ENCODE measurements at regions not wholly inside any gene's neighbourhood (a gene's known extent, or its start where the extent isn't known, plus 50 kb on each side); places are given as distances from the start of the nearest gene placed in this dataset.
"Not testable (repeated sequence)": the region's sequence is repeated elsewhere in the genome, so short reads cannot be mapped to it uniquely, and the experiment has no call there.

DNA sequence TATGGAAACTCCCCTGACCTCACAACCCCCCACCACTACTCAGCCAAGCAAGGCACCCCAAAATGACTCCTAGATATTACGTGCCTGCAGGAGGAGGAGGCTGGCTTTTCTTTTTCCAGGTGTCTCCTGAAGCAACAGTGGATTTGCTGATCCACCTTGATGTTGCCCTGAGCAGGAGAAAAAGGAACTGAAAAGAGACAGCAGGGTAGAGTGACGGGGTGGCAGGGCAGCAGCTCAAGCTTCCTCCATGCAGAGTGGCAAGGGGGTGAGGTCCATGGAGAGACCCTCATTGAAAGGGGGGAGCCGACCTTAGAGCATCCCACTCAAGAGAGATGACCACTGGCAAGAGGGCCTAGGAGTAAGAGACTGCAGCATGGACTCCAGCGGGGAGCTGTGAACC is 112.0 kb upstream of the SIRPA start:
- DNase-seq: no peak

DNA sequence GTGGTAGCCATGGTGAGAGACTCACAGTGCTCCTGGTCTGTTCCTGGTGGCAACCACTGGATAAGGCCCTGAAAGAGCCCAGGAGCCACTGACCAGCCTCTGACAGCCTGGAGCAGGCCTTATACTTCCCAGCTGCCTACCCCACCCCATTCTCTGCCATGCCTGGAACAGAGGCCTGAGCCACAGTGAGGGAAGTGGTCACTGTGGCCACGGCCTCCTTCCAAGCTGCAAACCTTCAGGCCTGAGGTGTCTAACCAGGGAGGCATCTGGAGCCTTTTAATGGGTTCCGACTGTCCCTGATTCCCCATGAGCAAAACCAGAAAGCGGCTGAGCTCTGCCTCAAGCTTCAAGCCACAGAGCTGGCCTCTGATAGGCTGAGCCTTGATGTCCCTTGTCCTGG is 113.0 kb upstream of the SIRPA start:
- no peak for DNase-seq

DNA sequence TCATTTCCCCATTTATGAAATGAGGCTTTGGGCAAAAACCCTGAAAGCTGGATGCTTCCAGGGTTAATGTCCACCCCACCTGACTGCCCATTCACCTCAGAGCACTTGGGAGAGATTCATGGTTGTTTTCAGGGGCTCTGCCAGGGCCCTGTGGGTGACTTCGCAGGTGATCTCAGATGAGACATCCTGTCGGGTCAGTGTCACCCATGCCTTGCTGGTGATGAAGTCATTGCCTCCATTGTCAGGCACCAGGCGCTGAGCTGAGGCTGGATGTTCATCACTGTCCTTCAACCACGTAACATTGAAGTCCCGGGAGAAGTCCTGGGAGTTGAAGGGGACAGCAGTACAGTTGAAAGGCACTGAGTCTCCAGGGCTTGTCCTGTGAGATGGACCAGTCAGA is 115.6 kb upstream of the SIRPA start:
- no peak for DNase-seq

DNA sequence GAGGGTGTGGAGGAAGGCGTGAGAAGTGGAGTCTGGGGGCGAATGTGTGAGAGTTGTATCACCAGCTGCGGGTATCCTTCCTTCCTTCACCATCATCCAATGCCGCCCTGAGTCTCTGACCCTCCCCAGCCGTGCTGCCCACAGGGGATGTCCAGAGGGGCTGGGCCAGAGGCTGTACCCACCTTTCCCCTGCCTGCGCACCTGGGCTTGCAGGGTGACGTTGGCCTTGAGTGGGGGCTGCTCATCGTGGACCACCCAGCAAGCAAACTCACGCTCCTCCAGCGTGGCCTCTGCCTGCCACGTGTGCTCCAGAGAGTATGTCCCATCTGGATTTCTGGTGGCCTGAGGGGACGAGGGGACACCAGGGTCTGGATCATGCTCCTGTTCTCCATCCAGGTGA is 116.9 kb upstream of the SIRPA start:
- no peak for DNase-seq

DNA sequence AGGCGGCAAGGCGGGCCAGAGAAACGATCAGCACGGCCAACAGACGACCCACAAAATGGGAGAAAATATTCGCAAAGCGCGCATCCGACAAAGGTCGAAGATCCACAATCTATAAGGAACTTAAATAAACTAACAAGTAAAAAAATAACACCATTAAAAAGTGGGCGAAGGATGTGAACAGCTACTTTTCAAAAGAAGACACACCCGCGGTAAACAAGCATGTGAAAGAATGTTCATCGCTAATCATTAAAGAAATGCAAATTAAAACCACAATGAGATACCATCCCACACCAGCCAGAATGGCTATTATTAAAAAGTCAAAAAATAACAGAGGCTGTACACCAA is 117.8 kb upstream of the SIRPA start:
- DNase-seq: no peak

DNA sequence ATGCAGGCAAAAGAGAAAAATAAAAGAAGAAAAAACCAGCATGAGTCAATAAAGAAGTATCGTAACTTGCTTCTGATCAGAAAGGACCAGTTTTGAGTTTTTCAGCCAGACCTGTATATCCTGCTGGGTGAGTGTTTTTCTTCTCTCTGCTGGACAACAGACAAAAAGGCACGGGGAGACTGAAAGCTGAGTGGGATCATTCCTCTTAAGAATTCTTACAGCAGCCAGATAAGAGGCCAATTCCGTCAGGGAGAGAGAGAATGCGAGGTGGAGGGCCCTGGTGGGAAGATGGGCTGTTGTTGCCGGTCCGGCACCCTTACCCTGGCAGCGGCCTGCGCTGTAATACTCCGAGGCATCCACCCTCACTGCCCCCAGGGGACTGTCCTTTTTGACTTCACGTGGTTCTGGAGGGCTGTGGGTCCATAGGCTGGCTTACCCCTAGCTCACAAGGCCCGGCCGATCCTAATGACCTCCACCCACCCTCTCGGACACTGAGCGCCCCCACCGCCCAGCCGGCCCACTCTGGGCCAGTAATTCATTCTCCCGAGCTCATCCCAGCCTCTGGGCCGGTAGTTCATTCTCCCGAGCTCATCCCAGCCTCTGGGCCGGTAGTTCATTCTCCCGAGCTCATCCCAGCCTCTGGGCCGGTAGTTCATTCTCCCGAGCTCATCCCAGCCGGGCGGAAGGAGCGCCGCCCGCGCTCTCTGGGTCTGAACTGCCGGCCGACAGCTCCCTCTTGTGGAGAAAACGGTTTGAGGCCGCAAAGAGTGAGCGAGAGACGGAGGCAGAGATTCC is 118.3 kb upstream of the SIRPA start:
- peak; percentile 91 for DNase-seq

DNA sequence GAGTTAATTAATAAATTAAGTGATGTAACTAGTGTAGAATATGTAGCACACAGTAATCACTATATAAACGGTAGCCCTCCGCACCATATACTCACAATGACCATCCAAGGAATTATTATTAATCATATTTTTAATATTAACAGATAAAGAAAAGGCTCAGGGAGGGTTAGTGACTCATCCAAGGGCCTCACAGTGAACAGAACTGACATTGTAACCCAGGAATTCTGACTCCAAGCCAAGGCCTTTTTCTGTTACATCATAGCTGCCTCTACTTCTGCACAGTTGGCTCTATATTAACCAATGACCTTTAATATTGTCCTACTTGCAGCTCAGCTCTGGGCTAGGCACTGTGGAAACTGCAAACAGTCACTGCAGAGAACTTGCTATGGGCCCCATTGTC is 117.5 kb upstream of the SIRPG start:
- DNase-seq: peak; percentile 37

DNA sequence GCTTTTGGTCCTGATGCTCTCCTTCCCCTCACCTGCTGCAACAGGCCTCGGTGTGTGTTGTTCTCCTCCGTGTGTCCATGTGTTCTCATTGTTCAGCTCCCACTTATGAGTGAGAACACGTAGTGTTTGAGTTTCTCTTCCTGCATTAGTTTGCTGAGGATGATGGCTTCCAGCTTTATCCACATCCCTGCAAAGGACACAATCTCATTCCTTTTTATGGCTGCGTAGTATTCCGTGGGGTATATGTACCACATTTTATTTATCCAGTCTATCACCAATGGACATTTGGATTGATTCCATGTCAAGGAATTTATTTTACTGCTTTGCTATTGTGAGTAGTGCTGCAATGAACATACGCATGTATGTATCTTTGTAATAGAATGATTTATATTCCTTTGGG is 116.9 kb upstream of the SIRPG start:
- no peak for DNase-seq

DNA sequence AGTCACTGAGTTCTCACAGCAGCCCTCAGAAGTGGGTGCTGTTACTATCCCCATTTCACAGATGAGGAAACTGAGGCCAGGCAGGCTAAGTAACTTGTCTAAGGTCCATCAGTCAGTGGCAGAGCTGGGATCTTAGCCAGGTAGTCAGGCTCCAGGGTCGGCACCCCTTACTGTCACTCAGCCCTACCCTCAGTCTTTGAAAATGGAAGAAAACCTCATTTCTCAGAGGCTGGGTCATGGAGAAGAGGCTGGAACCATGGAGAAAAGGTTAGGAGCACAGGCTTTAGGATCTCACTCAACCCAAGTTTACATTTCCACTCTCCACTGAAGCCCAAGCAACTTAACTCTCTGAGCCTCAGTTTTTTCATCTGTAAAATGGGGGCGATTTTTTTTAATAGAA is 116.2 kb upstream of the SIRPG start:
- DNase-seq: no peak

DNA sequence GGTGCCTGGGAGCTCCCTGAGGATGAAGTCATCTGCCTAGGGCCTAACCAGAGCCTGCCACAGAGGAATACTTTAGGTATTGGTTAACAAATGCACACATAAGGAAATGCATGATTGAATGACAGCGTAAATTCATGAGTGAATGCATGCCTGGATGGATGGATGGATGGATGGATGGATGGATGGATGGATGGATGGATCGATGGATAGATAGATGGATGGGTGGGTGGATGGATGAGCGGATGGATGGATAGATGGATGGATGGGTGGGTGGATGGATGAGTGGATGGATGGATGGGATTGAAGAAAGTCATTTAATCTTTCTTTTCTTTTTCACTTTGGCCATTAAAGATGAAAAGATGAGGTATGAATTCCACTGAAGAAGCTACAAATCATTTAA is 111.9 kb upstream of the SIRPG start:
- no peak for DNase-seq

DNA sequence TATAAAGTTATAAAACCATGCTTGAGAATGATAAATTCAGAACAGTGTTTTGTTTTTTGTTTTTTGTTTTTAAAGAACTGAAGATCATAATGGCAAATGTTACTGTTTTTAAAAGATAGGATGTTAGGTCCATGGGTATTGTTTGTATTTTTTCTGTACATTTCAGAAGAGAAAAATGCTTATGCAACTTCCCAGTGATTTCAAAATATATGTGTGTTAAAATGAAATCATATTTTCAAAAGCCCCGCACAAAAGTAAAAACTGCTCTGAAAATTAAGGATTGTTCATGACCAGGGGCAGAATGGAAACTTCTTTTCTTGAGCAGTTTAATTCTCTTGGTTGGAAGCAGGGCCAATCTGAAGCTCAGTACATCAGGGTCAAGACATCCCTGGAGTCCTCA is 109.2 kb upstream of the SIRPG start:
- DNase-seq: no peak

DNA sequence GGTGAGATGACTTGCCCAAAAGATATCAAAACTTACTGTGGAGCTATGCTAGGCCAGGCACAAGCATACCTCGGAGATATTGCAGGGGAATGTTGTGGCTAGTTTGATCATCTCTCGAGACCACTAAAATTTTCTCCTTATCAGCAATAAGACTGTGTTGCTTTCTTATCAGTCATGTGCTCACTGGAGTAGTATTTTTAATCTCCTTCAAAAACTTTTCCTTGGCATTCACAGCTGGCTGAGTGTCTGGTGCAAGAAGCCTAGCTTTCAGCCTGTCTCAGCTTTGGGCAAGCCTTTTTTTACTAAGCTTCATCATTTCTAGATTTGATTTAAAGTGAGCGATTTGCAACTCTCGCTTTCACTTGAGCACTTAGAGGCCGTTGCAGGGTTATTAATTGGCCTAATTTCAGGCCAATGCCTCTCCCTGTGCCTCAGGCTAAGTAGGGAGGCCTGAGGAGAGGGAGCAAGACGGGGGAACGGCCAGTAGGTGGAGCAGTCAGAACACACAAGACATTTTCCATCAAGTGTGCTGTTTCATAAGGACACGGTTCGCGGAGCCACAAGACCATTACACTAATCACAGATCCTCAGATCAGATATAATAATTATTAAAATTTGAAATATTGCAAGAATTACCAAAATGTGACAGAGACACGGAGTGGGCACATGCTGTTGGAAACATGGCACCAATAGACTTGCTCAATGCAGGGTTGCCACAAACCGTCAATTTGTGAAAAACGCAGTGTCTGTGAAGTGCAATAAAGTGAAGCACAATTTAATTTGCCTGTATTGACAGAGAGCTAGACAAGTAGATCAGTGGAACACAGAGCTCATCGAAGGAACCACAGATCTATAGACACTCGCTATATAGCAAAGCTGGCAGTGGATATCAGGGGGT is 106.8 kb upstream of the SIRPG start:
- peak; percentile 67 for DNase-seq

DNA sequence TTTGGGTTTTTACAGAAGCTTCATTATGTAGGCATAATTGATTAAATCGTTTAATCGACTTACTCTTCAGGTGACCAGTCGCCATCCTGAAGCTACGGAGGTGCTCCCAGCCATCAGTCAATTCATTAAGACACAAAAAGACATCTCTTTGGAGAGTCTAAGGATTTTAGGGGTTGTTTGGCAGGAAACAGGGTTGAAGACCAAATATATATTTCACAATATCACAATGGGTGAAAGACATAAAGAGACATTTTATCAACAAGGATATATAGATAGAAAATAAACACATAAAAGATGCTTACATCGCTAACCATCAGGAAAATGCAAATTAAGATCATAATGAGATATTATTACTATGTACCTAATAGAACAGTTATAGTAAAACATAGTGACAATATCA is 104.0 kb upstream of the SIRPG start:
- no peak for DNase-seq

DNA sequence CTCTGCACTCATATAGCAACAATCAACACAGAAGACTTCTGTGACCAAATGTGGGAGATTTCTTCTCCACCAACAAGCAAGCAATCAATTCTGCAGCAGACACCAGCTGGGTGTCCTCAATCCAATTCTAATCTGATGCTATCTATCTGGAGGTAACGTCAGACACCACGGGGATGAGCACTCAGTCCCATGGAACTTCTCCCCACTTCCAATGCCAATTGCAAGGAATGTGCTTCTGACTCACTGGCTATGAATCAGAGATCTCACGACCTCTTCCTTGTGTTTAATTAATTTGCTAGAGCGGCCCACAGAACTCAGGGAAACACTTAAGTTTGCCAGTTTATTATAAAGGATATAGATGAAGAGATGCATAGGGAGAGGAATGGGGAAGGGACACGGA is 103.5 kb upstream of the SIRPG start:
- DNase-seq: peak; percentile 86

DNA sequence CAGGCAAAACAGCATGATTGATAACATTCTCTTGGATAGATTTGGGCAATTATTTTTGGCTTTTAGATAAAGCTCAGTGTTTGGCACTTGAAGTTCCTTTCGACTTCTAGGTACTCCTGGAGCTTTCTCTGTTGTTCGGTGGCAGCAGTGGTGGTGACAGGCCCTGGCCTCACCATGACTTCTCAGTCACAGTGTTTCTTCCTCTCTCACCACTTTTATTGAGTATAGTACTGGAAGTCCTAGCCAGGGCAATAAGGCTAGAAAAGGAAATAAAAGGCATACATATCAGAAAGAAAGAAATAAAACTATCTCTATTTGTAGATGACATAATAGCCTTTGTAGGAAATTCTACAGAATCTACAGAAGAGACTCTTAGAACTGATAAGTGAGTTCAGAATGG is 101.2 kb upstream of the SIRPG start:
- DNase-seq: no peak

DNA sequence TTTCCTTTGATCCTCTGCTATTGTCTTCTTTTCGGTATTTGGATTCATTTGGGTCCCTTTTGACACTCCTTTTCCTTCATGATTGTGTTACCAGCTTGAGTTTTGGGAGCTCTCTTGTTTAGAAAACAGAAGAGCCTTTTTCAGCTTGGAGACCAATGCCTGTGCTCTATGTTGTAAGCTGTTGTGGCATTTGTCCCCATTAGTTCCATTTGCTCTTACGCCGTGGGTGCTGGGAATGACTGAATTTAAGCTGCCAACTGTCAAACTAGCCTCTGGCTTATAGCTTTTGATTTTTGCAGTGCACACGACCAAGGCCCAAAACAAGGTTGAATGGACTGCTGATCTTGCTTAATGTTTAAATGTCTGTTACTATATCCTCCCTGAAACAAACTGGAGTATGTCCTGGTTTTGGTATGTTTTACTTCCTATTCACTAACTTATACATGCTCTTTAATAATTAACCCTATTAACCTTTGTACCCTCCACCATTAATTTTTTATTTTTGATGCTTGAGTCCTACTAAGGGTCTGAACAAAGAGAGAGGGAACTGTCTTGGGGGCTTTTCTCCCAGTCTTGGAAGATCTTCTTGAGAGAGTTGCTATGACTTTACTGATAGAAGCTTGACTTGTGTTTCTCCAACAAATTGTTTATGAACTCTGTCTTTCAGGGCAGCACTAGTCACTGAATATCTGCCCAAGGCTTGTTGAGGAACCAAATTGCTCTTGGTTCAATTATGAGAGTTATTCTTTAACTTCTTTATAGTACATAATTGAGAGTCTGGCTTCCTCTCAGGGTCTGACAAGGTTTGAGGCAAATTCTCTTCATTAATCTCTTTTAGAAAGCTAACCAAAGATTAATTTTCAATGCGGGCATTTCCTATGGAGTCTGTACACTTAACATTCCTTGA is 100.3 kb upstream of the SIRPG start:
- DNase-seq: no peak

DNA sequence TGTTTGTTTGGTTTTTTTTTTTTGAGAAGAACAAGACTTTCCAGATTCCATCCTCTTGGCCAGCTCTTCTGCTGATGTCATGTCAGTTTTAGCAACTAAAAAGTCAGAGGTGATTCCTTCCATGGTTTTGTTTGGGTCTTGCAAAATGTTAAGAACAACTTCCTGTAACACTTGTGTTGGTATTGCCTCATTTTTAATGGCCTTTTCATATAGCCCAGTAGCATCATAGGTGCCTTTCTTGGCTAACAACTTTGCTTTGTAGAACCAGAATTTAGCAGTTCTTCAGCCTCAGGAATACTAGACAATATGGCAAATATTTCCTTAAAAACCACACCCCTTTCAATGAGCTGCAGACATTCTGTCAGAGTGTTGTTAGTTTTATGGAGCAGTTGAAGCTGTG is 99.5 kb upstream of the SIRPG start:
- DNase-seq: no peak

DNA sequence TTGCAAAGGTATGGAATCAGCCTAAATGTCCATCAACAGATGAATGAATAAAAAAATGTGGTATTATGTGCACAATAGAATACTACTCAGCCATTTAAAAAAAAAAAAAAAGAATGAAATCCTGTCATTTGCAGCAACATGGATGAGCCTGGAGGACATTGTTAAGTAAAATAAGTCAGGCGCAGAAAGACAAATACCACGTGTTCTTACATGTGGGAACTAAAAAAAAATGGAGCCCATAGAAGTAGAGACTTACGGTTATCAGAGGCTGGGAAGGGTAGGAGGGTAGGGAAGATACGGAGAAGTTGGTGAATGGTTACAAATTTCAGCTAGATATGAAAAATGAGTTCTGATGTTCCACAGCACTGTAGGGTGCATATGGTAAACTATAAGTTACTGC is 97.2 kb upstream of the SIRPG start:
- no peak for DNase-seq

DNA sequence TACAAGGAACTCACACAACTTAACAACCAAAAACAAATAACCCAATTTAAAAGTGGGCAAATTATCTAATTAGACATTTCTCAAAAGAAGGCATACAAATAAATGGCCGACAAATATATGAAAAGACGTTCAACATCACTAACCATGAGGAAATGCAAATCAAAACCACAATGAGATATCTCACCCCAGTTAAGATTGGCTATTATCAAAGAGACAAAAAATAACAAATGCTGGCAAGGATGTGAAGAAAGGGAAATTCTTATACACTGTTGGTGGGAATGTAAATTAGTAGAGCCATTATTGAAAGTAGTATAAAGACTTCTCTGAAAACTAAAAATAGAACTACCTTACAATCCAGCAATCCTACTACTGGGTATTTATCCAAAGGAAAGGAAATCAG is 96.7 kb upstream of the SIRPG start:
- DNase-seq: no peak

DNA sequence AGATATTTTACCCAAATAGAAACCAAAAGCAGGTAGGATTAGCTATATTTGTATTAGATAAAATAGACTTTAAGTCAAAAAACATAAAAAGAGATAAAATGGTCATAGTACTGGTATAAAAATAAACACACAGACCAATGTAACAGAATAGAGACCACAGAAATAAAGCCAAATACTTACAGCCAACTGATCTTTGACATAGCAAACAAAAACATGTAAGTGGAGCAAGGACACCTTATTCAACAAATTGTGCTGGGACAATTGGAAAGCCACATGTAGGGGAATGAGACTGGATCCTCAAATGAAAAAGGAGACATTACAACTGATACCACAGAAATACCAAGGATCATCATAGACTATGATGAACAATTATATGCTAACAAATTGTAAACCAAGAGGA is 94.5 kb upstream of the SIRPG start:
- DNase-seq: no peak

DNA sequence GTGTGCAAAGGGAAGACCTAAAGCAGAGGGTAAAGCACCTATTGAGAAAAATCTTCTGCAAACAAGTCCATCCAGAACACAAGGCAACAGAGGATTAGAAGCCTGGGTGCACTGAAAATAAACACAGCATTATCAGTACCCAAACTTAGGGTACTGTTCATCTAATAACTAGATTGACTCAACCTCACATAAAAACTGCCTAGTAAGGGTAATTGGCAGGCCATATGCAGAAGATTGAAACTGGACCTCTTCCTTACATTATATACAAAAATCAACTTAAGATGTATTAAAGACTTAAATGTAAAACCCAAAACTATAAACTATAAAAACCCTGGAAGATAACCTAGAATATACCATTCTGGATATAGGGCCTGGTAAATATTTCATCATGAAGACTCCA is 91.2 kb upstream of the SIRPG start:
- DNase-seq: no peak

DNA sequence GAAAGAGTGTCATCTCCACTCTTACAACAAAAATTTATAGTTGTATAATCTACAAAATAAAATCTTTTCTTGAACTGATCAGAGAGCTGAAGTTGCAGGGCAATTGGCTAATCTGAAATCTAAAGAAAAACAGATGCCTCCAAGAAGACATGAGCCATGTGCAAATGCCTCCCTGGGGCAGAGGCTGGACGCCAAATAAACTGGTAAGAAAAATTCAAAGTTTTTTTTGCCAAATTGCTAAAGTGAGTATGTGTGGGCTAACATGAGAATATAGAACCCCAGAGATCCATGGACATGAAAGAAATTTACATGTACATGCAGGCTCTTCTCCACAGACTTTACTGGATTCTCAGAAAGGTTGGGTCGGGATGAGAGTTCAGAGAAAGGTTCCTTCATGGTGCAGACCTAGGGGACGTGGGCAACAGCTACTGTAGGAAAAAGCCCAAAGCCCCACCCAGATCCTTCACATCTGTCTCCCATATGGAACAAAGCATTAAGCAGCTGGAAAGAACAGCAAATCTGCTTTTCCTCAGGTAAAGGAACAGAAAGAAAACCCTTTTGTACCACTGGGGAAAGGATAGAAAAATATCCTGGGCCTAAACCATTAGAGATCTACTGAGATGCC is 90.5 kb upstream of the SIRPG start:
- no peak for DNase-seq

DNA sequence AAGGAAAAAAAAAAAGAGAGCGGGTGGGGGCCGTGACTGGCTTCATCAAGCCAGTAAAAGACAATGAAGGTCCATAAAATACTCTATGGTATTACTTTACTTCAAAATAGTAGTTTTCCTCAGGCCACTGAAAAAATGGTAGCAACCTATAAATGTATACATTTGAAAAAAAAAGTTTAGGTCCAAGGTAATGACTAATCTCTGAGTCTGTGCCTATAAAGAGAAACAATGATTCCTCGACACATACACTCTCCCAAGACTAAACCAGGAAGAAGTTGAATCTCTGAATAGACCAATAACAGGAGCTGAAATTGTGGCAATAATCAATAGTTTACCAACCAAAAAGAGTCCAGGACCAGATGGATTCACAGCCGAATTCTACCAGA is 84.5 kb upstream of the SIRPG start:
- not testable (repeated sequence) for DNase-seq

Measured in fibroblast of skin of right biceps (primary cell).